ENCODE measurements at regions not wholly inside any gene's neighbourhood (a gene's known extent, or its start where the extent isn't known, plus 50 kb on each side); places are given as distances from the start of the nearest gene placed in this dataset.

DNA sequence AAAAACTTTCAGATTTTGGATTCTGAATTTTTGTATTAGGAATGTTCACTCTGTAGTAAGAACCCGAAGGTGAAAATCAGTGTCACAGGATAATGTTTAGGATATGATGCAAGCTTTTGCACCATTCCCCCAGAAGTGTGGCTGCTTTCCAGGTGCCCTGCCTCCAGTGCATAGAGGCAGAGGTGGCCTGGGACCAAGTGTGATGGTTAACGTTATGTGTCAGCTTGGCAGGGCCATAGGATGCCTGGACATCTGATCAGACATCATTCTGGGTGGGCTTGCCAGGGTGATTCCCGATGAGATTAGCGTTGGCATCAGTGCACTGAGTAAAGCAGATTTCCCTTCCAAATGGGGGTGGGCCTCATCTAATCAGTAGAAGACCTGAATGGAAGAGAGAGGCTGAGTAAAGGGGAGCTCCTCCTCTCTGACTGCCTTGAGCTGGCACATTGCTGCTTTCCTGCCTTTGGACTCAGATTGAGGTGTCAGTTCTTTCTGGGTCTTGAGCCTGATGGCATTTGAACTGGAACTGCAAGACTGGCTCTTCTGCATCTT lies 177.4 kb upstream of the HS6ST1 start:
- Histone ChIP-seq H4K20me1 (ENCODE audit: insufficient read depth) (no peaks in the 10 kb centered on the region), H3K27ac (no peak overlapping the region), H3K27me3 (ENCODE audit: insufficient read depth, low read depth) (no peaks in the 10 kb centered on the region), H2AFZ (ENCODE audit: low read depth) (no peak overlapping the region), H3K4me2 (no peak overlapping the region), H3K79me2 (ENCODE audit: insufficient read depth, low read depth) (no peaks in the 10 kb centered on the region), H3K36me3 (ENCODE audit: insufficient read depth) (no peaks in the 10 kb centered on the region), H3K4me3 (IDR thresholded peaks at IDR 0.05; ENCODE audit: insufficient read depth, low read depth, low read length) (no peak overlapping the region), H3K4me1 (ENCODE audit: low read depth, poor library complexity, severe bottlenecking) (no peaks in the 10 kb centered on the region), H3K9ac (no peak overlapping the region)
- TF ChIP-seq, protein P1, sequence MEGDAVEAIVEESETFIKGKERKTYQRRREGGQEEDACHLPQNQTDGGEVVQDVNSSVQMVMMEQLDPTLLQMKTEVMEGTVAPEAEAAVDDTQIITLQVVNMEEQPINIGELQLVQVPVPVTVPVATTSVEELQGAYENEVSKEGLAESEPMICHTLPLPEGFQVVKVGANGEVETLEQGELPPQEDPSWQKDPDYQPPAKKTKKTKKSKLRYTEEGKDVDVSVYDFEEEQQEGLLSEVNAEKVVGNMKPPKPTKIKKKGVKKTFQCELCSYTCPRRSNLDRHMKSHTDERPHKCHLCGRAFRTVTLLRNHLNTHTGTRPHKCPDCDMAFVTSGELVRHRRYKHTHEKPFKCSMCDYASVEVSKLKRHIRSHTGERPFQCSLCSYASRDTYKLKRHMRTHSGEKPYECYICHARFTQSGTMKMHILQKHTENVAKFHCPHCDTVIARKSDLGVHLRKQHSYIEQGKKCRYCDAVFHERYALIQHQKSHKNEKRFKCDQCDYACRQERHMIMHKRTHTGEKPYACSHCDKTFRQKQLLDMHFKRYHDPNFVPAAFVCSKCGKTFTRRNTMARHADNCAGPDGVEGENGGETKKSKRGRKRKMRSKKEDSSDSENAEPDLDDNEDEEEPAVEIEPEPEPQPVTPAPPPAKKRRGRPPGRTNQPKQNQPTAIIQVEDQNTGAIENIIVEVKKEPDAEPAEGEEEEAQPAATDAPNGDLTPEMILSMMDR (conservative IDR thresholded peaks at IDR 0.05; ENCODE audit: low read depth, low read length), result no peak

DNA sequence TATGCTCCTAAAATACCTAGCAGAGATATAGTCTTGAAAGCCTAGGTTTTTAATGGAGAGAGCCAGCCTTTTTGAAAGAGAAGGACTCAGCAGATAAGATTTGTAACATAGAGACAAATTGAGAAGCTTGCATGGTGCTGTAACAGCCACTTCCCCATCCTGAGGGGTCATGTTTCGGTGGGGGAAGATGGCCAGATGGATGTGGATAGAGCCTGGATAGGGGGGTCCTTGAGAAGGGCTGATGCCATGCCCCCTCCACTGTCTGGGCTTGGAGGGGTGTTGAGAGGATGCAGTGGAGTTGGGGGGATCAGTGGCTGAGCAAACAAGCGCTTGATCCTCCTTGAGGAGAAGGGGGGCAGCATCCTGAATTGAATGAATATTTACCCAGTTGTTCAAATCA lies 178.0 kb upstream of the HS6ST1 start:
- H3K36me3 ChIP-seq (ENCODE audit: insufficient read depth), result no peaks in the 10 kb centered on the region
- H3K79me2 ChIP-seq (ENCODE audit: insufficient read depth, low read depth), result no peaks in the 10 kb centered on the region
- H4K20me1 ChIP-seq (ENCODE audit: insufficient read depth), result no peaks in the 10 kb centered on the region
- H3K9ac ChIP-seq, result no peak overlapping the region
- TF ChIP-seq, protein P1 (conservative IDR thresholded peaks at IDR 0.05; ENCODE audit: low read depth, low read length), result no peak
- no peaks in the 10 kb centered on the region for H3K4me1 ChIP-seq (ENCODE audit: low read depth, poor library complexity, severe bottlenecking)
- no peak overlapping the region for H3K27ac ChIP-seq
- H3K27me3 ChIP-seq (ENCODE audit: insufficient read depth, low read depth), result no peaks in the 10 kb centered on the region
- no peak overlapping the region for H3K4me2 ChIP-seq
- no peak overlapping the region for H3K4me3 ChIP-seq (IDR thresholded peaks at IDR 0.05; ENCODE audit: insufficient read depth, low read depth, low read length)
- no peak overlapping the region for H2AFZ ChIP-seq (ENCODE audit: low read depth)

- Histone ChIP-seq H3K9ac (no peak overlapping the region), H2AFZ (ENCODE audit: low read depth) (no peak overlapping the region), H3K79me2 (ENCODE audit: insufficient read depth, low read depth) (no peaks in the 10 kb centered on the region), H4K20me1 (ENCODE audit: insufficient read depth) (no peaks in the 10 kb centered on the region), H3K27ac (no peak overlapping the region), H3K27me3 (ENCODE audit: insufficient read depth, low read depth) (no peaks in the 10 kb centered on the region), H3K4me2 (no peak overlapping the region), H3K4me3 (IDR thresholded peaks at IDR 0.05; ENCODE audit: insufficient read depth, low read depth, low read length) (no peak overlapping the region), H3K4me1 (ENCODE audit: low read depth, poor library complexity, severe bottlenecking) (no peaks in the 10 kb centered on the region), H3K36me3 (ENCODE audit: insufficient read depth) (no peaks in the 10 kb centered on the region)
- TF ChIP-seq, protein P1 (conservative IDR thresholded peaks at IDR 0.05; ENCODE audit: low read depth, low read length), result no peak
These were observed 178.8 kb upstream of the HS6ST1 start for GRCh38 chr2:128497461-128497860.

- Histone ChIP-seq H3K36me3 (ENCODE audit: insufficient read depth) (no peaks in the 10 kb centered on the region), H3K27ac (no peak overlapping the region), H3K9ac (no peak overlapping the region), H3K27me3 (ENCODE audit: insufficient read depth, low read depth) (no peaks in the 10 kb centered on the region), H3K4me3 (IDR thresholded peaks at IDR 0.05; ENCODE audit: insufficient read depth, low read depth, low read length) (no peak overlapping the region), H3K79me2 (ENCODE audit: insufficient read depth, low read depth) (no peaks in the 10 kb centered on the region), H3K4me1 (ENCODE audit: low read depth, poor library complexity, severe bottlenecking) (no peaks in the 10 kb centered on the region), H3K4me2 (no peak overlapping the region), H2AFZ (ENCODE audit: low read depth) (no peak overlapping the region), H4K20me1 (ENCODE audit: insufficient read depth) (no peaks in the 10 kb centered on the region)
- TF ChIP-seq, protein P1 (conservative IDR thresholded peaks at IDR 0.05; ENCODE audit: low read depth, low read length), result no peak
These were observed 179.4 kb upstream of the HS6ST1 start for GRCh38 chr2:128498086-128498485.

Data from KMS-11 (cell line).